ENCODE measurements at regions not wholly inside any gene's neighbourhood (a gene's known extent, or its start where the extent isn't known, plus 50 kb on each side); places are given as distances from the start of the nearest gene placed in this dataset.

DNA sequence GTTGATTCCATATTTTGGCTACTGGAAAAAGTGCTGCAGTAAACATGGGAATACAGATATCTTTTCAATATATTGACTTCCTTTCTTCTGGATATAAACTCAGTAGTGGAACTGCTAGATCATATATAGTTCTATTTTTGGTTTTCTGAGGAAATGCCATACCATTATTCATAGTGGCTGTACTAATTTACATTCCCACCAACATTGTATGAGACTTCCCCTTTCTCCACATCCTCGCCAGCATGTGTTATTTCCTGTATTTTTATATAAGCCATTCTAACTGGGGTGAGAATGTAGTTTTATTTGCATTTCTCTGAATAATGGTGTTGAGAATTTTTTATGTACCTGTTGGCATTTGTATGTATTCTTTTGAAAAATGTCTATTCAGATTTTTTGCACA, 385.2 kb downstream of the NUF2 start:
- H2BK15ac ChIP-seq (ENCODE audit: low read depth, low read length), result no peak overlapping the region
- H2AK5ac ChIP-seq (ENCODE audit: low read depth, low read length), result no peak overlapping the region
- H2BK20ac ChIP-seq (ENCODE audit: low read depth, low read length), result no peak overlapping the region
- no peaks in the 10 kb centered on the region for H3K79me1 ChIP-seq (ENCODE audit: low read depth in 1 of 2, low read length in 2 of 2)
- no peak overlapping the region for H2AFZ ChIP-seq (replicated peaks; ENCODE audit: low read length, poor library complexity)
- BruUV-seq (replicated peaks), result no TSS peak
- no peak overlapping the region for H3K4me2 ChIP-seq (ENCODE audit: low read depth, low read length)
- no peak overlapping the region for H3K18ac ChIP-seq (ENCODE audit: low read depth, low read length)
- H3K36me3 ChIP-seq (ENCODE audit: control insufficient read depth, insufficient read depth, low read length), result no peaks in the 10 kb centered on the region
- CTCF ChIA-PET, result no interaction called here
- no peak overlapping the region for H3K14ac ChIP-seq (replicated peaks; ENCODE audit: low read depth, low read length)
- H4K8ac ChIP-seq (ENCODE audit: low read depth in 2 of 2, low read length in 2 of 2), result no peak overlapping the region
- intact Hi-C loops (cut with micrococcal nuclease) (no loop called here), in situ Hi-C loops (cut with MboI; ENCODE audit: low sequenced_read_pairs) (no loop called here), dilution Hi-C loops (cut with HindIII; ENCODE audit: low sequenced_read_pairs, unreplicated experiment) (no loop called here)
- no peaks in the 10 kb centered on the region for H3K4me1 ChIP-seq (ENCODE audit: control insufficient read depth, insufficient read depth, low read length)
- ATAC-seq (ENCODE audit: low read depth), result no peak
- DNase-seq, result no peak
- no peak overlapping the region for H2BK5ac ChIP-seq (ENCODE audit: low read depth, low read length, poor library complexity, severe bottlenecking)
- no peaks in the 10 kb centered on the region for H4K20me1 ChIP-seq (ENCODE audit: insufficient read depth, low read length)
- H4K5ac ChIP-seq (ENCODE audit: low read depth, low read length), result no peak overlapping the region
- H2AK9ac ChIP-seq (replicated peaks; ENCODE audit: low read depth, low read length, poor library complexity), result no peak overlapping the region
- no peak overlapping the region for H3K4ac ChIP-seq (ENCODE audit: low read depth, low read length)
- H3K9me1 ChIP-seq (ENCODE audit: insufficient read depth, low read length), result no peaks in the 10 kb centered on the region
- no peak overlapping the region for H3K9ac ChIP-seq (ENCODE audit: low read depth, low read length)
- no peak overlapping the region for H3K4me3 ChIP-seq (ENCODE audit: insufficient read depth, low read depth, low read length)
- no peaks in the 10 kb centered on the region for H3K27me3 ChIP-seq (ENCODE audit: control insufficient read depth, insufficient read depth, low read length)
- no peak overlapping the region for H2BK120ac ChIP-seq (ENCODE audit: low read depth, low read length)
- no peak overlapping the region for H4K91ac ChIP-seq (ENCODE audit: insufficient read depth, low read depth, low read length)
- H3K23ac ChIP-seq (ENCODE audit: low read depth, low read length), result no peak overlapping the region
- H3K56ac ChIP-seq (ENCODE audit: extremely low read depth, insufficient read depth, low read length), result no peak overlapping the region
- no peak overlapping the region for H3K27ac ChIP-seq (ENCODE audit: insufficient read depth, low read length)
- TF ChIP-seq CTCF (conservative IDR thresholded peaks at IDR 0.05; ENCODE audit: low read depth, low read length) (no peak), RCOR1 (IDR thresholded peaks at IDR 0.05; ENCODE audit: insufficient replicate concordance, low read length) (no peak), MAFK (IDR thresholded peaks at IDR 0.05; ENCODE audit: low read depth, low read length) (no peak), CEBPB (IDR thresholded peaks at IDR 0.05; ENCODE audit: low read depth, low read length) (no peak), BHLHE40 (IDR thresholded peaks at IDR 0.05; ENCODE audit: low read depth, low read length) (no peak), MAZ (IDR thresholded peaks at IDR 0.05; ENCODE audit: borderline replicate concordance, low read depth, low read length) (no peak), CHD1 (IDR thresholded peaks at IDR 0.05; ENCODE audit: low read depth, low read length) (no peak), RAD21 (IDR thresholded peaks at IDR 0.05; ENCODE audit: low read length) (no peak), SMC3 (IDR thresholded peaks at IDR 0.05; ENCODE audit: low read depth, low read length) (no peak), RFX5 (IDR thresholded peaks at IDR 0.05; ENCODE audit: low read depth, low read length) (no peak), POLR2A (IDR thresholded peaks at IDR 0.05; ENCODE audit: low read depth, low read length) (no peak), MXI1 (IDR thresholded peaks at IDR 0.05; ENCODE audit: borderline replicate concordance, low read depth, low read length) (no peak), FOS (IDR thresholded peaks at IDR 0.05; ENCODE audit: low read depth, low read length) (no peak), NFE2L2 (IDR thresholded peaks at IDR 0.05; ENCODE audit: low read depth, low read length) (no peak)
- TF ChIP-seq, protein P1, sequence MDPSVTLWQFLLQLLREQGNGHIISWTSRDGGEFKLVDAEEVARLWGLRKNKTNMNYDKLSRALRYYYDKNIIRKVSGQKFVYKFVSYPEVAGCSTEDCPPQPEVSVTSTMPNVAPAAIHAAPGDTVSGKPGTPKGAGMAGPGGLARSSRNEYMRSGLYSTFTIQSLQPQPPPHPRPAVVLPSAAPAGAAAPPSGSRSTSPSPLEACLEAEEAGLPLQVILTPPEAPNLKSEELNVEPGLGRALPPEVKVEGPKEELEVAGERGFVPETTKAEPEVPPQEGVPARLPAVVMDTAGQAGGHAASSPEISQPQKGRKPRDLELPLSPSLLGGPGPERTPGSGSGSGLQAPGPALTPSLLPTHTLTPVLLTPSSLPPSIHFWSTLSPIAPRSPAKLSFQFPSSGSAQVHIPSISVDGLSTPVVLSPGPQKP (IDR thresholded peaks at IDR 0.05; ENCODE audit: borderline replicate concordance, low read depth, low read length), result no peak
- TF ChIP-seq, protein P2, sequence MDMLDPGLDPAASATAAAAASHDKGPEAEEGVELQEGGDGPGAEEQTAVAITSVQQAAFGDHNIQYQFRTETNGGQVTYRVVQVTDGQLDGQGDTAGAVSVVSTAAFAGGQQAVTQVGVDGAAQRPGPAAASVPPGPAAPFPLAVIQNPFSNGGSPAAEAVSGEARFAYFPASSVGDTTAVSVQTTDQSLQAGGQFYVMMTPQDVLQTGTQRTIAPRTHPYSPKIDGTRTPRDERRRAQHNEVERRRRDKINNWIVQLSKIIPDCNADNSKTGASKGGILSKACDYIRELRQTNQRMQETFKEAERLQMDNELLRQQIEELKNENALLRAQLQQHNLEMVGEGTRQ (IDR thresholded peaks at IDR 0.05; ENCODE audit: low read depth, low read length), result no peak
- H3K9me3 ChIP-seq (ENCODE audit: control insufficient read depth, insufficient read depth, low read length), result no peaks in the 10 kb centered on the region
- POLR2A ChIA-PET (ENCODE audit: unreplicated experiment), result no interaction called here
- no CpG with 5 or more reads among the region's 1 CpG for WGBS, 2 experiments (ENCODE audit: extremely low coverage in 2 of 2, insufficient read length in 1 of 2)

All from IMR-90 (cell line).